Lung (tissue), 11 donors: ENCODE measurements at regions not wholly inside any gene's neighbourhood (a gene's known extent, or its start where the extent isn't known, plus 50 kb on each side); places are given as distances from the start of the nearest gene placed in this dataset.

Source experiments
- ATAC-seq: fragments of 200-7000 bp; cut with Tn5 transposase; one replicate; pipeline ENCODE4 v1.9.1; 2020; ENCODE audit warnings: moderate number of reproducible peaks; ENCODE audit not compliant: insufficient read depth, low FRiP score
- DNase-seq, 3 donors: peaks; one replicate each; pipeline ENCODE4 v3.0.0-alpha.2; 2013 to 2017
- H3K27ac ChIP-seq, 2 donors: one replicate each; pipeline ENCODE4 v1.5.1; 2013; ENCODE audit warnings: mild to moderate bottlenecking in 2 of 2, moderate library complexity in 2 of 2, control low read depth in 1 of 2, inconsistent platforms in 1 of 2, low read depth in 1 of 2, low read length in 1 of 2
- H3K27me3 ChIP-seq, 3 donors: one replicate each; pipeline ENCODE4 v1.5.1; 2013; ENCODE audit warnings: low read length in 2 of 3; ENCODE audit not compliant: control insufficient read depth in 3 of 3, insufficient read depth in 3 of 3
- H3K36me3 ChIP-seq, 4 donors: one replicate each; pipeline ENCODE4 v1.5.1; 2013; ENCODE audit warnings: low read length in 4 of 4, mild to moderate bottlenecking in 1 of 4, moderate library complexity in 1 of 4; ENCODE audit not compliant: control insufficient read depth in 4 of 4, insufficient read depth in 4 of 4
- H3K4me1 ChIP-seq, 5 donors: one replicate each; pipeline ENCODE4 v1.5.1; 2013; ENCODE audit warnings: low read length in 5 of 5, mild to moderate bottlenecking in 2 of 5, moderate library complexity in 1 of 5; ENCODE audit not compliant: control insufficient read depth in 5 of 5, insufficient read depth in 5 of 5
- H3K4me3 ChIP-seq: one replicate; pipeline ENCODE4 v1.5.1; 2013; ENCODE audit warnings: mild to moderate bottlenecking, control low read depth, moderate library complexity
- H3K9ac ChIP-seq, 2 donors: one replicate each; pipeline ENCODE4 v1.5.1; 2013; ENCODE audit warnings: low read length in 2 of 2, control low read depth in 1 of 2; ENCODE audit not compliant: insufficient read depth in 1 of 2
- H3K9me3 ChIP-seq, 4 donors: one replicate each; pipeline ENCODE4 v1.5.1; 2013; ENCODE audit warnings: low read length in 3 of 4, mild to moderate bottlenecking in 1 of 4, moderate library complexity in 1 of 4; ENCODE audit not compliant: control insufficient read depth in 4 of 4, insufficient read depth in 3 of 4
- CTCF ChIP-seq: IDR thresholded peaks from 2 replicates; pipeline ENCODE4 v1.5.1; 2012; ENCODE audit warnings: mild to moderate bottlenecking; ENCODE audit errors: control extremely low read depth, extremely low read depth
- WGBS, 2 donors: extraction: QIAGEN DNeasy Blood & Tissue Kit; methylation state at CpG; one replicate each; pipeline ENCODE4 v1.1.7; 2013; 5-methylcytosine and 5-hydroxymethylcytosine counted together
- donor health status: control.
- donor health status: control.
- donor health status: Bipolar disorder and iron deficiency.
- donor health status: healthy.
- donor health status: DM: yes; HTN: yes; CAD: no.

GRCh38 chr9:7228726-7229125 is 471.0 kb downstream of the KDM4C start:
- H3K9me3 ChIP-seq: peaks cover 0 to 1% (median 0%) of the 10 kb centered on the region in 4 donors
- no peak overlapping the region for H3K9ac ChIP-seq
- no peaks in the 10 kb centered on the region for H3K36me3 ChIP-seq
- peaks cover 0 to 58% (median 2%) of the 10 kb centered on the region in 3 donors for H3K27me3 ChIP-seq
- no peak overlapping the region for H3K27ac ChIP-seq
- H3K4me1 ChIP-seq: no peaks in the 10 kb centered on the region
- ATAC-seq: no peak
- 91 to 92% methylated on average over 4 of the region's 4 CpGs for WGBS, 2 donors
- DNase-seq: no peak
- no peak for TF ChIP-seq CTCF
- no peak overlapping the region for H3K4me3 ChIP-seq

GRCh38 chr9:7227951-7228350 is 470.2 kb downstream of the KDM4C start:
- H3K9ac ChIP-seq: no peak overlapping the region
- peaks cover 0 to 1% (median 0%) of the 10 kb centered on the region in 4 donors for H3K9me3 ChIP-seq
- ATAC-seq: no peak
- H3K4me3 ChIP-seq: no peak overlapping the region
- 79 to 91% methylated on average over 8 of the region's 8 CpGs for WGBS, 2 donors
- H3K36me3 ChIP-seq: no peaks in the 10 kb centered on the region
- TF ChIP-seq CTCF: no peak
- no peak overlapping the region for H3K27ac ChIP-seq
- H3K4me1 ChIP-seq: no peaks in the 10 kb centered on the region
- H3K27me3 ChIP-seq: peaks cover 0 to 58% (median 2%) of the 10 kb centered on the region in 3 donors
- DNase-seq: no peak

GRCh38 chr9:7226007-7226640 is 468.4 kb downstream of the KDM4C start:
- peaks cover 0 to 1% (median 0%) of the 10 kb centered on the region in 4 donors for H3K9me3 ChIP-seq
- H3K9ac ChIP-seq: no peak overlapping the region
- TF ChIP-seq CTCF: no peak
- DNase-seq (no peak), ATAC-seq (no peak)
- H3K36me3 ChIP-seq: no peaks in the 10 kb centered on the region
- no peak overlapping the region for H3K4me3 ChIP-seq
- 77 to 87% methylated on average over 7 of the region's 7 CpGs for WGBS, 2 donors
- no peak overlapping the region for H3K27ac ChIP-seq
- peaks cover 0 to 49% (median 2%) of the 10 kb centered on the region in 3 donors for H3K27me3 ChIP-seq
- H3K4me1 ChIP-seq: no peaks in the 10 kb centered on the region
